Activated CD8-positive, alpha-beta memory T cell treated with anti-CD3 and anti-CD28 coated beads for 48 hours (primary cell): ENCODE measurements at regions not wholly inside any gene's neighbourhood (a gene's known extent, or its start where the extent isn't known, plus 50 kb on each side); places are given as distances from the start of the nearest gene placed in this dataset.

Source experiments
- DNase-seq, 3 experiments: peaks; one replicate each; pipeline ENCODE4 v3.0.0-alpha.2; 2020; ENCODE audit warnings: low read depth in 2 of 3, low spot score in 2 of 3

- no peak for DNase-seq
Observed at GRCh38 chr13:22461854-22462490, 718.8 kb upstream of the SGCG start.

GRCh38 chr13:22463089-22463488, 717.7 kb upstream of the SGCG start:
- no peak for DNase-seq

- DNase-seq = no peak
Observed at GRCh38 chr13:22468045-22468444, 712.7 kb upstream of the SGCG start.

GRCh38 chr13:22468824-22469223, 712.0 kb upstream of the SGCG start:
- DNase-seq = no peak

GRCh38 chr13:22469452-22469851, 711.3 kb upstream of the SGCG start:
- DNase-seq = no peak

GRCh38 chr13:22470075-22470474, 710.7 kb upstream of the SGCG start:
- no peak for DNase-seq

- DNase-seq = no peak
Observed at GRCh38 chr13:22482496-22483000, 698.2 kb upstream of the SGCG start.

GRCh38 chr13:22483276-22483675, 697.5 kb upstream of the SGCG start:
- DNase-seq = no peak

- no peak for DNase-seq
Observed at GRCh38 chr13:22486490-22486889, 694.3 kb upstream of the SGCG start.

GRCh38 chr13:22487932-22488331, 692.8 kb upstream of the SGCG start:
- DNase-seq = no peak

- no peak for DNase-seq
Observed at GRCh38 chr13:22489771-22490170, 691.0 kb upstream of the SGCG start.

- DNase-seq = no peak
Observed at GRCh38 chr13:22495819-22496218, 685.0 kb upstream of the SGCG start.

- no peak for DNase-seq
Observed at GRCh38 chr13:22496803-22497508, 683.8 kb upstream of the SGCG start.

GRCh38 chr13:22497991-22498780, 682.6 kb upstream of the SGCG start:
- DNase-seq = no peak

GRCh38 chr13:22499919-22500318, 680.9 kb upstream of the SGCG start:
- no peak for DNase-seq

- no peak for DNase-seq
Observed at GRCh38 chr13:22505489-22505888, 675.3 kb upstream of the SGCG start.

GRCh38 chr13:22506096-22506691, 674.6 kb upstream of the SGCG start:
- no peak for DNase-seq

GRCh38 chr13:22517544-22517943, 663.2 kb upstream of the SGCG start:
- DNase-seq = no peak

- DNase-seq = no peak
Observed at GRCh38 chr13:22536851-22537250, 643.9 kb upstream of the SGCG start.

- no peak for DNase-seq
Observed at GRCh38 chr13:22538400-22538799, 642.4 kb upstream of the SGCG start.

GRCh38 chr13:22549126-22549525, 631.7 kb upstream of the SGCG start:
- no peak for DNase-seq

GRCh38 chr13:22561581-22561980, 619.2 kb upstream of the SGCG start:
- no peak for DNase-seq
